Cardiac fibroblast (primary cell): ENCODE measurements at regions not wholly inside any gene's neighbourhood (a gene's known extent, or its start where the extent isn't known, plus 50 kb on each side); places are given as distances from the start of the nearest gene placed in this dataset.

ENCODE experiments used
- DNase-seq, 2 donors: peaks; one replicate each; pipeline versions ENCODE4 v3.0.0 to v3.0.0-alpha.2; 2010; ENCODE audit warnings: low read depth in 2 of 2
- H3K4me3 ChIP-seq, 2 donors: replicated peaks in 1 of 2; 1 replicate in 1 of 2; 2 replicates in 1 of 2; pipeline ENCODE4 v1.5.1; 2011; ENCODE audit warnings: low read depth in 2 of 2, low read length in 2 of 2, mild to moderate bottlenecking in 2 of 2, moderate library complexity in 1 of 2
- CTCF ChIP-seq: IDR thresholded peaks from one replicate; pipeline ENCODE4 v1.5.1; 2011; ENCODE audit warnings: low read depth, mild to moderate bottlenecking, low read length, inconsistent platforms

GRCh38 chr17:73944366-73944765, 259.1 kb upstream of the RPL38 start:
- TF ChIP-seq CTCF = no peak
- no peak for DNase-seq
- H3K4me3 ChIP-seq = no peak overlapping the region

- DNase-seq = no peak
- H3K4me3 ChIP-seq = no peak overlapping the region
- TF ChIP-seq CTCF = no peak
Observed at GRCh38 chr17:73947281-73947965, 256.1 kb upstream of the RPL38 start.

GRCh38 chr17:73947966-73948355, 255.5 kb upstream of the RPL38 start:
- H3K4me3 ChIP-seq = no peak overlapping the region
- DNase-seq = no peak
- no peak for TF ChIP-seq CTCF

GRCh38 chr17:73949903-73950592, 253.4 kb upstream of the RPL38 start:
- no peak overlapping the region for H3K4me3 ChIP-seq
- no peak for TF ChIP-seq CTCF
- no peak for DNase-seq

- no peak for DNase-seq
- no peak overlapping the region for H3K4me3 ChIP-seq
- TF ChIP-seq CTCF = no peak
Observed at GRCh38 chr17:73950593-73950914, 252.9 kb upstream of the RPL38 start.

GRCh38 chr17:73952082-73952479, 251.4 kb upstream of the RPL38 start:
- DNase-seq = no peak
- no peak overlapping the region for H3K4me3 ChIP-seq
- TF ChIP-seq CTCF = no peak
